GM18868 (cell line): ENCODE measurements at regions not wholly inside any gene's neighbourhood (a gene's known extent, or its start where the extent isn't known, plus 50 kb on each side); places are given as distances from the start of the nearest gene placed in this dataset.

Experiments
- ATAC-seq: cut with Tn5 transposase; IDR thresholded peaks from one replicate; pipeline ENCODE4 v1.9.1; 2021; ENCODE audit warnings: mild to moderate bottlenecking, moderate library complexity; ENCODE audit not compliant: unreplicated experiment

DNA sequence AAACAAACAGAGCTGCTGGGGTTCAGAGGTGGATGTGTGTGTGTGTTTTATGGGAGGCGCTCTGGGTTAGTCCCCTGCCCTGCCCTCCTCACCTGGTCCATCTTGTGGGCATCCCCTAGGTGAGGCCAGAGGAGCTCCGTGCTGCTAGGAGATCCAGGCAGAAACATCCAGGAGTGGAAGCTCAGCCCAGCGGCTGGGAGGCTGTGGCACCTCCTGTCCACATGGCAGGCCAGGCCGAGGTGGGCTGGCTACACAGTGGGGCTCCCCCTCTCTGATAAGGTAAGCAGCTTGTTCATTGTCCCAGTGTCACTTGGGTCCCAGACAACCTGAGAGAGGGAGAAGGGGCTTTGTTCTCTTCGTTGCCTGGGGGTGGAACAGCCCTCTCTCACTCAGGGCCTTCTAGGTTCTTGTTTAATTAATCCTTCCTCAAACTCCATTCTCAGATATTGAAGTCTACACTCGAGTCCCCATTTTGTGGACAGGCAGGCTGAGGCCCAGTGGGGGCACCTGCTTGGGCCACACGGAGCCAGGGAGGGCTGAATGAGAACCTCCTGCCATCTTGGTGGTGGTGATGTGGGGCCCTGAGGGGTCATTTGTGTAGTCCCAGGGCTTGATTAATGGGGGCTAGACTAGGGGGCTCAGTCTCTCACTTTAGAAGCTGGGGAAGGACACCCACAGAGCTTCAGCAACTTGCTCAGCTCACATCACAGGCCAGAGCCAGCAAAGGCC lies 216.8 kb upstream of the GPR26 start:
- ATAC-seq = no peak

DNA sequence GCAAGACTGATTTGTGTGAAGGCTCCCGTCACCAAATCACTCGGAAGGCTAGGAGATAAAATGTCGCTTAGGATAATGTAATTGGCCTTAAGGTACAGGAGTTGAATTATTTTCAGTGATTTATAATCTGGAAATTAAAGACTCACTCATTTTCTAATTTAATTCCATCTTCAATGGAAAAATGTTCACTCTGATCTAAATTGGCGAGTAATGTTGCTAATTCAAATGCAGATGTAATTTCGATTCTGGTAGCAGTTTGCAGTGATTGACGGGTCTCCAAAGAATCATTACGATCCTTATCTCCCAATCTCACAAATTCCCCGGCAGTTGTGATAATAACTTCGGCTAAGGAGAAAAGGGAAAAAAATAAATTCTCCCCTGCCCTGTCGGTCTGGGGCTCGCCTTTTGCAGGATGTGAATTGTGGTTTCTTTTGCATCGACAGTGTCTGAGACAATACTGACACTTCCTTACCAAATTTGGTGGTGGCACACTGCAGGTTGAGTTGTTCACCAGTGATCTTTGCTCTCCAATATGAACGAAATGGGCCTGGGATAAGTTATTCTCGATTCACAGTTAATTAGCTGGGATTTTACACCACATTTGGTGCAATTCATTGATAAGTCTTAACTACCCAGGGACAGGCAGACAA lies 215.1 kb upstream of the GPR26 start:
- ATAC-seq = no peak

DNA sequence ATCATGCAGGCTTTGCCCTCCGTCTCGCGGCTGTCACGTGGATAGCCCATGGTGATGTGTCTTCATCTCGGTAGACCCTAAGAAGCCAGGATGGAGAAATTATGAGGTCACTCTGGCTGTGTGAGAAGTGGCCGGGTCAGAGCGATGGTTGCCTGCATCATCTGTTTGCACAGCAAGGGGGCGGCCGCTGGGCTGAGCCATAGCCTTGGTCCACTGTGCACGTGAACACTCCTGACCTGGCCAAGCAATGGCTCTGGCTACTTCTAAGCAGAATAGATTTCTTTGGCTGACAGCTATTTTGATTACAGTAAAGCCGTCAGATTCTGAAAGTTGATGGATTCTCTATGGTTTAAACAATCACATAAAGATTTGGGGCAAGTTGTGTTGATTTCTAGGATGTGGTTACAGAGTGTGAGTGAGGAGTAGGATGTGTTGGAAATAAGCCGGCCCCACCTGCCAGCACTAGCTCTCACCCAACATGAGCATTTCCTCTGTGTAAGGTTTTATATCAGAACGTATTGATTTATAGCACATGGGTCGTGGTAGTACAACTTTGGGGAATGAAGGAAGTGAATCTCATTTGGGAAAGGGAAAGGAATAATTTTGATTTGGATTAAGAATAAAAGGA lies 214.4 kb upstream of the GPR26 start:
- no peak for ATAC-seq

DNA sequence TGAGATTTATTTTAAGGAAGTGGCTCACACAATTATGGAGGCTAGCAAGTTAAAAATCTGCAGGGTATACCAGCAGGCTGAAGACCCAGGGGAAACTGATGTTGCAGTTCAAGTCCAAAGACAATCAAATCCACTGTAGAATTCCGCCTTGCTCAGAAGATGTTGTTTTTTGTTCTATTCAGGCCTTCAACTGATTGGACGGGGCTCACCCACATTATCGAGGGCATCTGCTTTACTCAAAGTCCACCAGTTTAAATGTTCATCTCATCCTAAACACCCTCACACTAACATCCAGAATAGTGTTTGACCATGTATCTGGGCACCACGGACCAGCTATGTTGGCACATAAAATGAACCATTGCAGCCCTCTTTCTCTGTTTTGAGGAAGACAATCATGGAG lies 211.2 kb upstream of the GPR26 start:
- no peak for ATAC-seq

DNA sequence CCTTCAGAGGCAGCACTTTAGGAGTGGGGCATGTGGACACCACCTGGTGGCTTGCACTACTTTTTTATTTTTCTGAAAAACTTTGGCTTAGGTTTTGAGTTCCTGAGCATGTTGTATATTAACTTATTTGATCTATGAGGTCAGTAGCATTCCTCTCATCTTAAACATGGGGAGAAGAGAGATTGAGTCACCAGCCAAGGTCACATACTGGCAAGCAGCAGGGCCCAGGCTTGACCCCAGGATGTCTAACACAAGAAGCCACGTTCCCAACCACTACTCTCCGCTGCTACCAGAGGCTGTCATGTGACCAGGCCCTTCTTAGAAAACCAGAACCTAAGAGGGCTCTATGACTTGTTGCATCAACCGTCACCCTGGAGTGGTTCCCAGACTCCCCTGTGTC lies 210.3 kb upstream of the GPR26 start:
- ATAC-seq = no peak

DNA sequence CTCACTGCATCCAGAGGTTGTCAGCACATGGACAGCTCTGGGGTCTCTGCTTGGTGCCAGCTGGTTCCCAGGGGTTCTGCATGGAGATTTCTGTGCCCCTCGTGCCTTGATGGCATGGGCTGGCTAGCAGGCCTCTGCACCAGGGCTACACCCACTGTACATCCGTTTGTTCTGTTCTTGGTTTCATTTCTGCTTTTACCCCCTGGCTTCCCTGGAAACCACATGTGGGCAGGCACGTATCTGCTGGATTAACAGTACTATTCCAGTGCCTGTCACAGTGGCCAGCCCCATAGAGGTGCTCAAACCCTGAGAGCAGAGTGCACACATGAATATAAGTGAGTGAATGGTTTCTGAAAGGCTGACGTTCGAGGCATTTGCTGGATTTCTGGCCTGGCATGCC lies 207.2 kb upstream of the GPR26 start:
- ATAC-seq = peak; percentile 62

DNA sequence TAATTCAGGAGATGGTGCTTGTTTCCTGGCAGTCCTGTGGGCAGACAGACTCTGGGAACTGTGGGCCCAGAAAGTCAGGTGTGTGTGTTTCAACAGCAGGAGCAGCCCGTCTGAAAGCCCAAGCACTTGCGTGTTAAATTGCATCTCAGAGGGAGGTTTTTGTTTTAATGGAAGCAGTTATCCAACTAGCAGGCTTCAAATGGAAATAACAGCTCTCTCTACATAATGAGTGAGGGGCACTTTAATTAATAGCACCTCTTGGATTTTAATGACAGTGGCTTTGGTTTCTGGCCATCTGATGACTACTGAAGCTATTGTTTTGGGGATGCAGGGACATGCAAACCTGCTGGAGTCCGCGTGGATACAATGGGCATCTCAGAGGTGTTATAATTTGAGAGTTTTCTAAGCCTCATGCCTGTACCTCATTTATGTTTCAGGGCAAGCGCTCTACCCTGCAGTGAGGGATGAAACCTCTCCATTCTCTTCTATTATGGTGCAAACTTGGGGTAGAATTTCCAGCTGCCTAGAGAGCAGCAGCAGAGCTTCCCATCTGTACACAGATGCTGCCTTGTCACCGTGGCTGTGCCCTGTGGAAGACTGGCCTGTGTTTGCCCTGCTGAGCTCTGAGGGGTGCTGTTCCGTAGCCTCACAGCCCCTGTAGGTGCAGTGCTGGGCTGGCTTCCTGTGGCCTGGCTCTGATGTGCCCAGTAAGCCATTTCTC lies 206.6 kb upstream of the GPR26 start:
- ATAC-seq = no peak

DNA sequence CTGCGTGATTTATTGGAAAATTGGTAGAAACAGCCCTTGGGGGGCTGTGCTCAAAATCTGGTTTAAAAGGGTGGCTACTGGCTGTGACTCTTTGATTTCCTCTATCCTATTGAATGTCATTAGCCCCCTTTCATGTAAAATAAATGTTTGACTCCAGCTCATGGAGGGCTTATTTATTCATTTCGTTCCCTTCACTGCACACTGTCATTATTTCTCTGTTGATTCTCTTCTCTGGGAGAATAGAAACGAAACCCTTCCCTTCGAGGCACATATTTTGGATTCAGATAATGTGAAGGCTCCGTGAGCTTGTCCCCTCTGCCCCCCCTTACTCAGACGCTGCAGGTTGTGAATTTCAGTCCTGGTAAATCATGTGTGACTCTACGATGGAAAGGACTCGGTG lies 203.9 kb upstream of the GPR26 start:
- ATAC-seq = no peak

DNA sequence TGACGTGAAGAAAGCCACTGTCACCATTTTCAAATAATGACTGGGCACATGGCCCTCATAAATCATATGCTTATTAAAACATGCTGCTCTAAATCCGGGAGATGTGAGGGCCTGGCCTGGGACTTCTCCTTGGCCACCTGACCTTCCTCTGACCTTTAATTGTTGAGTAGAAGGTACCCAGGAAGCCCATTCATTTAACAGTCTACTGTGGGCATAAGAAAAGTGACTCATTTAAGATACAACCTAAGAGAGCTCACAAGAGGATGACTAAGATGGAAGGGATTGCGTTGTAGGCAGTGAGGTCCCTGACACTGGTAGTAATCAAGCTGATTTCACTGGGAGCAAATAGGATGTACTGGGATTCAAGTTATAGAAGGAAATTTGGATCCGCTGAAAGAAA lies 203.4 kb upstream of the GPR26 start:
- ATAC-seq = no peak

DNA sequence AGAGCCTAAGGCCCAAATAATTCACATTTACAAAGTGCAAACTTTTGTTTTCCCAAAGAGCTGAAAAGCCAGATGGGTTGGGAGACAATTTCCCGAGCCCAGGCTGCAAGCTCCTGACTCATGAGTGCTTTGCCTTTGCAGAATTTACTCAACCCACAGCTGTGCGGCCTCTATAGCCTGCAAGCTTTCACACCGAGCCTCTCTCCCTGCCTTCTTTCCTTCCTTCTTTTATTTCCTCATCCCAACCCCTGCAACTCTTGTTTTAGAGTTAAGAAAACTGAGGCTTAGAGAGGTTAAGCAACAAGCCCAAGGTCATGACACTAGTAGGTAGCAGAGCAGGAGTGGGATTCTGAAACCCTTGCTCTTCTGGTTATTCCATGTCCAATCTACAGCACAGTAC lies 203.0 kb upstream of the GPR26 start:
- no peak for ATAC-seq

DNA sequence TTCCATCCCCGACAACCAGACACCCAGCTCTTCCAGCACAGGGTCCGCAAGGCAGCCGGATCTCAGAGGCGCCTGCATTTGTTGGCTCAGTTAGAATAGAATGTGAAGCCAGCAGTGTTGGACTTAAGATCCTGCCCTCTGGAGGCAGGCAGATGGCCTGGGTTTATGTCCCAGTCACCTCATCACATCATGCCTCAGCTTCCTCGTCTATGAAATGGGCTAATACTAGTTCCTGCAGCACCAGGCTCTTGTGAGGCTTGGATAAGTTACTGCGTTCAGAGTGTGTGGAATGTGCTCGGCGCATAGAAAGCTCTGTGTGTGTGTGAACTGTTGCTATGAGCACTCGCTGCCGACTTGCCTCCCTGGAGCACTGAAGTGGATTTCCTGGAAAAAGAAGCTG lies 202.5 kb upstream of the GPR26 start:
- ATAC-seq = no peak

DNA sequence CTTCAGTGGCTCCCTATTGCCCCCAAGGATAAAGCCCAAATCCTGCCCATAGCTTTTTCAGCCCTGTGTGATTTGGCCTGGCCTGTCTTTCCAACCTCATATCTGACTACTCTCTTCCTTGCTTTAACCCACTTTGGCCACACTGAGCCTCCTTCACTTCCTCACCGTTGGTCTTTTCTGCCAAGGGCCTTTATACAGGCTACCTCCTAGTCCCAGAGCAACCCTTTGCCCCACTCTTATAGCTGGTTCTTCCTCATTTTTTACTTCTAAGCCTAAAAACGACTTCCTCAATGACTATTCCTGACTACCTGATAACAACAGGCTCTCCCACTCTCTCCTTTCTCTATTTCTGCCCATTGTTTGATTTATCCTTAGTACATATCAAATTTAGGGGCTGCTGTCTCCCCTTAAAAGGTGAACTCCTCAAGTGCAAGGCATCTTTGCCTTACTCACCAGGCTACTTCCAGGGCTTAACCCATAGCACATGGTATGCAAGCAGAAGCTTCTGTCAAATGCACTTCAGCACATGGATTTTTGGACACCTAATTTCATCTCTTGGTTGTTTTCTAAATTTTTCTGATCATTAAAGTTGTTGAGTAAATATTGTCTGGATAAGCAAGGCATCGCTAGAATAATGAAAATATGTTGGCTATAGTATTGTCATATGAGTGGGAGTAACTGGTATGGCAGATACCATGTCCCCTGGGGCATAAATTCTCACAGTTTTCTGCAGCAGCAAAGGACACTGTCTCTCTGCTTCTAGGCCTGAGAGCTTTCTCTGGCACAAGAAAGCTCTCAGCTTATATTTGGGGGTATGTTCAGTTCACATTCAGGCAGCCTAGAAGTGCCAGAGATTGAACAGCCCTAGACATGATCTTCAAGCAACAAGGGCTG lies 201.5 kb upstream of the GPR26 start:
- ATAC-seq = no peak

DNA sequence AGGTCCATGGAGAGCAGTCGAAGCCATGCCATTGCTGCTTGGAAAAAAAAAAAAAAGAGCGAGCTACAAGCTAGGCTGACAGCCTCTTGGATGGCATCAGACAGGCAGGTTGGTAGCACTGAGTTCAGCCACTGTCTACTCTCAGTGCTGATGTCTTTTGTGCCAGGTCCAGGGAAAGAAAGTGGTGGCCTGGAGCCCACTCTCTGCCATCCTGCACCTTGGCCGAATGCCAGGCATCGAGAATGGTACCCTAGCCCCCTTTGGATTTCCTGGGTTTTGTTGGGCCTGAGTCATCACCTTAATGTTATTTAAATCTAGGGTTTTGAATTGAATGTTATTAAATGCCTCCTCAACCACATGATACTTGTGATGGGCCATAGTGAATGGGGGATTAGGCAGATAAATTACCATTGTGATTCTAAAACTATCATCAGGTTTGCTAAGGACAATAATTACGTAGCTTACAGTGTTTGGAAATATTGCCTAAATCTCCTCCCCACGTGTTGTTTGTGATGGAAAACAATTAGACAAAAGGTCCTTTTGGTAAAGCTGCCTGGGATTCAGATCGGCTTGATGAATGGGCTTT lies 195.7 kb upstream of the GPR26 start:
- no peak for ATAC-seq

DNA sequence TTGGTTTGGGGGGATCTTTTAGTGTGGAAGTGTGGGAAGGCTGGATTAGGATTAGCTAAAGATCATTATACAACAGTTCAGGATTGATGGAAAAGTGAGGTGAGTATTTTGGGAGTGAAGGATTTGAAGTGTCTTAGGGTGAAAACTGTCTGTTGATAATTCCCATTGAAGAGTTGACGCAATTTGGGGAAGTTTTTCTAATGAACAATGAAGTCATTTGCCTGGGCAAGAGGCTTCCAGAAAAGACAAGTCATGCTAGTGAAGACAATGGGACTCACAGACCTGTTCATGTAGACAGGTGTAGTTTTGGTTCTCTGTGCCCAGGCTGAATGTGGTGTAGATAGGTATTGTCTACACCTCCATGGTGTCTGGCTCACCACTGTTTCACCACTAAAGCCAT lies 194.3 kb upstream of the GPR26 start:
- no peak for ATAC-seq

DNA sequence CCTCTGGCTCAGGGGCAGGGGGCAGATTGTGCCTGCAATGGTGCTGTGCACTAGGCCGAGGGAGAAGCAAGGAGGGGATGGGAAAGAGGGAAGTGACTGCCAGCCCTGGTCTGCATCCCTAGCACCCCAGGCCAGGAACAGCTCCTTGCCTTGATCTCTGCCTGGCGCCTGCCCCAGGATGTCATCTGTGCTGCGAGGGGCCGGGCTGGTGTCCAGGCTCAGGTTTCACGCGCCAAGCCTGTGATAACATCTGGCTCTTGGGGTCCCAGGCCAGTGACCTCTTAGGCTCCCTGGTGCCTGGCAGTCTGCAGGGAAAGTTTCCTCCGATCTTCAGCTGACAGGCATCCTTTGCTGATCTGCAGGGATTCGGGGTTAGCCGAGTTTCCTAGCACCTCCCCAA lies 193.5 kb upstream of the GPR26 start:
- ATAC-seq = no peak

DNA sequence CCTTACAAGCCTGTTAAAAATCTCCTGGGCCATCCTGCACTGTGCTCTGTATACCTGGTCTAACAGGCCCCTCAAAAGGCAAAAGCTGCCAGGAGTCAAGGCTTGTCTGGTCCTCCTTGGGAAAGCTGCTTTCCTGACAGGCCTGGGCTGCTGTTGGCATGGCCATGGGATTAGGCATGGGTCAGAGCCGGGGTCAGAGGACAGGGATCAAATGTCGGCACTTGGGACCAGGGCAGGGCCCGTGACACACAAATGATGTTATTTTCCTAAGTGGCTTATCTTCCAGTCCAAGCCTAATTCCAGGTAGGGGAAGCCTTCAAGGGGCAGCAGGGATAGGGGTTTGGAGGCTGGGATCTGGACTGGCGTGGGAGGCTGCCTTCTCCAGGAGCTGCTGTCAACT lies 191.5 kb upstream of the GPR26 start:
- ATAC-seq = no peak

DNA sequence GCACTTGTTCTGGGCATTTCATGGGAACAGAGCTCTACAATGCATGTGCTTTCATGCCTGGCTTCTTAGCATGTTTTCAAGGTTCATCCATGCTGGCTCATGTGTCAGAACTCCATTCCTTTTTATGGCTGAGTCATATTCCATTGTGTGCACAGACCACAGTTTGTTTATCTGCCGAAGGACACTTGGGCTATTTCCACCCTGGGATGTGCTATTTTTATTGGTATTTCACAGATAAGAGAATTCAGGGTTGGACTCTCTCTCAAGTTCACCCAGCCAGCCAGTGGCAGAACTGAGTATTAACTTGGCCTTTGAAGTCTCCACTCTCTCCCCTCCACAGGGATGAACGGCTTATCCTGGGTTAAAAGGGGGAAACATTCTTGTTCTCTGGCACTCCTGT lies 190.7 kb upstream of the GPR26 start:
- ATAC-seq = no peak

DNA sequence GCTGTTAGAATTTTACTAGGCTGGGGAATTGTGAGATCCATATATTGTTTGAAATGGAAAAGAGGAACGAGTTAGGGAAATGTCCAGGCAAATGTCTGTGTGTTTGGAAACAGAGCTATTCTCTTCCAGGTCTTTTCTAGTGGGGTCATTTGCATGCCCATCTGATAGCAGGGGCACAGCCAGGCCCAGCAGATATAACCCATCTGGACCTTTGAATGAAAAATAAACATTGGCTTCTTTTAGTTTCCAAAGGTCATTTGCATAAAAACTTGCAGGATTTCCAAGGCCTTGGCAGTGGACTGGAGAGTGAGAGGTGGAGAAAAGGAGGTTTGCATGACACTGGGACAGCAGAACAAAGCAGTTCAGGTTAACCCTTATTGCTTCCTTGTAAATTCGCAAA lies 188.0 kb upstream of the GPR26 start:
- ATAC-seq = no peak

DNA sequence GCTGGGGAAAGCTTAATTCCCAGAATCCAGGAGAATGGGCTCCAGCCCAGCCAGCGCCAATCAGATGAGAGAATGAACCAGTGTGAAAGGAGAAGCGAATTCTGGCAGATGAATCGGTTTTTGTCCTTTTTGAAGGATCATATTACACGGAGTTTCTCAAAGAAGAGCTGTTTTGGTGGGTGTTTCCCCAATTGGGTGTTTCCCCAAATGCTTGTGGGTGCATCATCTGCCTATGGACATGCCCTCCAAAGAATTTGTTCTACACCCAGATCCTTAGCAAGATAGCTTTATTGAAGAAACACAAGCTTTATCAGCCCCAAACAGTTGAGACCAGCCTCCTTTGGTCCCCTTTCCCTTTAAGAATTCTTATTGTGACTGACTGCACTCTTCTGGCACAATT lies 186.5 kb upstream of the GPR26 start:
- ATAC-seq = no peak

DNA sequence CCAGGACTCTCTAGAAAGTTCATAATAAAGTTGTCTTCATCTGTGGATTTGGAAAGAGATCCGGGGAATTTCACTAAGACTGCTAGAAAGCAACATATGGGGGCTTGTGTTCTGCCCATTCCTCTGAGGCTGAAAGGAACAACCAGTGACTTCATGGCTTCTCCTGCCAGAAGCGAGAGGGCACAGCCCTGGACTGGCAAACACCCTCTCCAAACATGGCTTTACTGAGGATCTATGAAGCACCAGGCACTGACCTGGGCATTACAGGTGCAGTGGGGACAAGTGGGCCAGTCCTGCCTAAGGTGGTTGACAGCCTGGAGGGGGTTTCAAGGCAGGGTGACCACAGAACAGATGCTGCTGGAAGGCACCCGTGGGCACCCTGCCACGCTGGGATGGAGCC lies 185.8 kb upstream of the GPR26 start:
- ATAC-seq = no peak
